ENCODE measurements at regions not wholly inside any gene's neighbourhood (a gene's known extent, or its start where the extent isn't known, plus 50 kb on each side); places are given as distances from the start of the nearest gene placed in this dataset.

DNA sequence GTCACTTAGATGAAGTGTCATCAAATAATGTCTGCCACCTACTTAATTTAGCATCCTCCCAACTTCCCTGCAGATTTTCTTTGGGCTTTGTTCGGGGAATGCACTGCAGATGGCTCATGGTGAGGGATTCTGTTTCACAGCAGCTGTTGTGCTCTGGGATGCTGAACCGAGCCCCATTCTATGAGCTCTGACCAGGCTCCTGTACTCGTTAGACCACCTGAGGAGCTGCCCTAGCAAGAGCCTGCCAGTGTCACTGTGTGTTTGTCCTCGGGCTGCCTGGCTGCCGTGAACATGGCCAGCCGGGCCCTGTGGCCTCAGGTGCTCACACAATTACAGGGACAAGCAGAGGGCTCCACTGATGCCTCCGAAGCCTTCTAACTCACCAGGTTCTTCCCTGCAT, 238.8 kb upstream of the ECI2 start:
- TF ChIP-seq POLR2AphosphoS5 (IDR thresholded peaks at IDR 0.05) (no peak), POLR2A (IDR thresholded peaks at IDR 0.05) (no peak), EP300 (IDR thresholded peaks at IDR 0.05) (no peak)
- TF ChIP-seq, protein P1, sequence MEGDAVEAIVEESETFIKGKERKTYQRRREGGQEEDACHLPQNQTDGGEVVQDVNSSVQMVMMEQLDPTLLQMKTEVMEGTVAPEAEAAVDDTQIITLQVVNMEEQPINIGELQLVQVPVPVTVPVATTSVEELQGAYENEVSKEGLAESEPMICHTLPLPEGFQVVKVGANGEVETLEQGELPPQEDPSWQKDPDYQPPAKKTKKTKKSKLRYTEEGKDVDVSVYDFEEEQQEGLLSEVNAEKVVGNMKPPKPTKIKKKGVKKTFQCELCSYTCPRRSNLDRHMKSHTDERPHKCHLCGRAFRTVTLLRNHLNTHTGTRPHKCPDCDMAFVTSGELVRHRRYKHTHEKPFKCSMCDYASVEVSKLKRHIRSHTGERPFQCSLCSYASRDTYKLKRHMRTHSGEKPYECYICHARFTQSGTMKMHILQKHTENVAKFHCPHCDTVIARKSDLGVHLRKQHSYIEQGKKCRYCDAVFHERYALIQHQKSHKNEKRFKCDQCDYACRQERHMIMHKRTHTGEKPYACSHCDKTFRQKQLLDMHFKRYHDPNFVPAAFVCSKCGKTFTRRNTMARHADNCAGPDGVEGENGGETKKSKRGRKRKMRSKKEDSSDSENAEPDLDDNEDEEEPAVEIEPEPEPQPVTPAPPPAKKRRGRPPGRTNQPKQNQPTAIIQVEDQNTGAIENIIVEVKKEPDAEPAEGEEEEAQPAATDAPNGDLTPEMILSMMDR (IDR thresholded peaks at IDR 0.05), result no peak

Measured in stomach (tissue), 4 donors.